GM12874 (cell line): ENCODE measurements at regions not wholly inside any gene's neighbourhood (a gene's known extent, or its start where the extent isn't known, plus 50 kb on each side); places are given as distances from the start of the nearest gene placed in this dataset.

Source experiments
- TF ChIP-seq, protein P1 (sequence below): IDR thresholded peaks from 2 replicates; pipeline ENCODE4 v1.5.1; 2011; ENCODE audit warnings: low read depth, mild to moderate bottlenecking, control low read depth, low read length, moderate library complexity; ENCODE audit not compliant: insufficient read depth

- TF ChIP-seq, protein P1, sequence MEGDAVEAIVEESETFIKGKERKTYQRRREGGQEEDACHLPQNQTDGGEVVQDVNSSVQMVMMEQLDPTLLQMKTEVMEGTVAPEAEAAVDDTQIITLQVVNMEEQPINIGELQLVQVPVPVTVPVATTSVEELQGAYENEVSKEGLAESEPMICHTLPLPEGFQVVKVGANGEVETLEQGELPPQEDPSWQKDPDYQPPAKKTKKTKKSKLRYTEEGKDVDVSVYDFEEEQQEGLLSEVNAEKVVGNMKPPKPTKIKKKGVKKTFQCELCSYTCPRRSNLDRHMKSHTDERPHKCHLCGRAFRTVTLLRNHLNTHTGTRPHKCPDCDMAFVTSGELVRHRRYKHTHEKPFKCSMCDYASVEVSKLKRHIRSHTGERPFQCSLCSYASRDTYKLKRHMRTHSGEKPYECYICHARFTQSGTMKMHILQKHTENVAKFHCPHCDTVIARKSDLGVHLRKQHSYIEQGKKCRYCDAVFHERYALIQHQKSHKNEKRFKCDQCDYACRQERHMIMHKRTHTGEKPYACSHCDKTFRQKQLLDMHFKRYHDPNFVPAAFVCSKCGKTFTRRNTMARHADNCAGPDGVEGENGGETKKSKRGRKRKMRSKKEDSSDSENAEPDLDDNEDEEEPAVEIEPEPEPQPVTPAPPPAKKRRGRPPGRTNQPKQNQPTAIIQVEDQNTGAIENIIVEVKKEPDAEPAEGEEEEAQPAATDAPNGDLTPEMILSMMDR = no peak
Observed at GRCh38 chr10:46216003-46216634, 70.7 kb upstream of the ANTXRL start.

- TF ChIP-seq, protein P1 = no peak
Observed at GRCh38 chr10:46216836-46217751, 69.7 kb upstream of the ANTXRL start.

DNA sequence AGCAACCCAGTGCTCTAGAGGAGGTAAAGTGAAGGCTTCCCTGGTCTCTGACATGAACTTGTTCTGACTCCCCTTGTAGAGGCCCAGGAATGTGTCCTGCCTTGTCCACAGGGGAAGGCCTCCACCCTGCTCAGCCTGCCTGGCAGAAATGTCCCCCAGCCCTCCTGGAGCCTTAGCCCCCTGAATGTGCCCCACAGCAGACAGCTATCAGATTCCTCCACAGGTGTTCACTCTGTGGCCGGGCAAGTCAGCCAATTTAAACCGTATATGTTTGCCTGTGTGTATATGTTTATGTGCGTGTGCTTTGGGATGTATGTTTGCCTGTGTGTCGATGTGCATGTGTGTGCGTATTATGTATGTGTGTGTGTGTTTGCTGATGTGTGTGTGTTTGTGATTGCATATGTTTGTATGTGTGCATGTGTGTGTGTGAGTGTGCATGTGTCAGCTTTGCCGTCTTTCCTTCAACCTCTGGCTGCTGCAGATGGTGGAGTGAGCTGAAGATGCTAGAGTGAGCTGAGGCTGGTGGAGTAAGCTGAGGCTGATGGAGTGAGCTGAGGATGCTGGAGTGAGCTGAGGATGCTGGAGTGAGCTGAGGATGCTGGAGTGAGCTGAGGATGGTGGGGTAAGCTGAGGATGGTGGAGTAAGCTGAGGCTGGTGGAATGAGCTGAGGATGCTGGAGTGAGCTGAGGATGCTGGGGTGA, 68.9 kb upstream of the ANTXRL start:
- TF ChIP-seq, protein P1 = no peak

- TF ChIP-seq, protein P1 = no peak
Observed at GRCh38 chr10:46218921-46219320, 67.9 kb upstream of the ANTXRL start.

GRCh38 chr10:46220187-46220586, 66.6 kb upstream of the ANTXRL start:
- TF ChIP-seq, protein P1 = no peak

GRCh38 chr10:46220872-46221538, 65.8 kb upstream of the ANTXRL start:
- TF ChIP-seq, protein P1 = no peak

DNA sequence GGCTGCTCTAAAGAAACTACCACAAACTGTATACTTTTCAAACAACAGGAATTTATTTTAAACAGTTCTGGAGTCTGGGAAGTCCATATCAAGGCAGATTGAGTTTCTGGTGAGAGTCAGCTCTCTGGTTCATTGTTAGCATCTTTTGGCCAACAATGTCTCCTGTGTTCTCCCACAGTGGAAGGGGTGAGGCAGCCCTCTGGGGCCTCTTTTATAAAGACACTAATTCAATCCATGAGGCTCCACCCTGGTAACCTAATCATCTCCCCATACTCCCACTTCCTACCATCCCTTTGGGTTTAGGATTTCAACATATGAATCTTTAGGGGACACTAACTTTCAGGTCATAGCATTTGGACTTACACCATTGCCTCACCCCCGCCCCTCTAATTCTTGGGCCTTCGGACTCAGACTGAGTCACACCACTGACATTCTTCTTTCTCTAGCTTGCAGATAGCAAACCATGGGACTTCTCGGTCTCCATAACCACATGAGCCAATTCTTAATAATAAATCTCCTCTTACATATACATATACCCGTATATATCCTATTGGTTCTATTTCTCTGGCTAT, 64.3 kb upstream of the ANTXRL start:
- TF ChIP-seq, protein P1 = no peak
